ENCODE measurements at regions not wholly inside any gene's neighbourhood (a gene's known extent, or its start where the extent isn't known, plus 50 kb on each side); places are given as distances from the start of the nearest gene placed in this dataset.

DNA sequence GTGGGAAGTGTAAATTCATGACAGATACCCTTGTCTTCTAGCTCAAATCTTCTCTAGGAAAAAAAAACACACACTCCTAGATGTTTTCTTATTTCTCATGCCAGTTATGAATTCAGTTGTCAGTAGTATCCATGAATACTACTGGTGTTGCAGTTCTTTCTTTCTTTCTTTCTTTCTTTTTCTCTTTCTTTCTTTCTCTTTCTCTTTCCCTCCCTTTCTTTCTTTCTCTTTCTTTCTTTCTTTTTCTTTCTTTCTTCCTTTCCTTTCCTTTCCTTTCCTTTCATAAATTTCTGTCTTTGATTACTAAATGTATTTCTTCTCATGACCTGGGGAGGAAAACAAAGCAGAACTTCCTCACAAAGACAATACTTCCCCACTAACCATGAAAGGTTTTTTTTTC, 253.8 kb downstream of the PCDH7 start:
- Mint-ChIP-seq H3K9me3 (no peaks in the 10 kb centered on the region), H3K4me1 (peaks cover 7% of the 10 kb centered on the region), H3K27me3 (ENCODE audit: low read depth) (no peaks in the 10 kb centered on the region), H3K36me3 (ENCODE audit: low read depth) (peaks cover 5% of the 10 kb centered on the region), H3K4me3 (no peak overlapping the region), H3K27ac (no peak overlapping the region)
- TF ChIP-seq, protein P1, sequence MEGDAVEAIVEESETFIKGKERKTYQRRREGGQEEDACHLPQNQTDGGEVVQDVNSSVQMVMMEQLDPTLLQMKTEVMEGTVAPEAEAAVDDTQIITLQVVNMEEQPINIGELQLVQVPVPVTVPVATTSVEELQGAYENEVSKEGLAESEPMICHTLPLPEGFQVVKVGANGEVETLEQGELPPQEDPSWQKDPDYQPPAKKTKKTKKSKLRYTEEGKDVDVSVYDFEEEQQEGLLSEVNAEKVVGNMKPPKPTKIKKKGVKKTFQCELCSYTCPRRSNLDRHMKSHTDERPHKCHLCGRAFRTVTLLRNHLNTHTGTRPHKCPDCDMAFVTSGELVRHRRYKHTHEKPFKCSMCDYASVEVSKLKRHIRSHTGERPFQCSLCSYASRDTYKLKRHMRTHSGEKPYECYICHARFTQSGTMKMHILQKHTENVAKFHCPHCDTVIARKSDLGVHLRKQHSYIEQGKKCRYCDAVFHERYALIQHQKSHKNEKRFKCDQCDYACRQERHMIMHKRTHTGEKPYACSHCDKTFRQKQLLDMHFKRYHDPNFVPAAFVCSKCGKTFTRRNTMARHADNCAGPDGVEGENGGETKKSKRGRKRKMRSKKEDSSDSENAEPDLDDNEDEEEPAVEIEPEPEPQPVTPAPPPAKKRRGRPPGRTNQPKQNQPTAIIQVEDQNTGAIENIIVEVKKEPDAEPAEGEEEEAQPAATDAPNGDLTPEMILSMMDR (IDR thresholded peaks at IDR 0.05; ENCODE audit: unreplicated experiment in 3 of 3): no peak

DNA sequence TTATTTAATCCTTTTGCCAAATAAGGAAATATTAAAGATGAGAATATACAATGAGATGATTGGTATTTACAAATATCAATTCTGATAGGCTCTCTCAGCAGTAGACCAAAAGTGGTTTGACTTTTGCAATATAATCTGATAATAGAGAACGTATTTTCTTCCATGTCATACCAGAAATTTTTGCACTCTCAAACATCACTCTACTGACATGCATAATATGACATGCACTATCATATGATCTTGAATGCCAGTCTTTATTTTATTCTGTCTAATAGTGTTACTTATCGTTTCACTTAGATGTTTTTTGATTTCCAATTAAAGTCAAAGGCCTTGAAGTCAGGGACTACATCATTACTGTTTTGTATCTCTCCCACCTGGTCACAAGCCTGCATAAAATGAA, 259.2 kb downstream of the PCDH7 start:
- Mint-ChIP-seq H3K36me3 (ENCODE audit: low read depth) (peaks cover 5% of the 10 kb centered on the region), H3K4me1 (no peaks in the 10 kb centered on the region), H3K27me3 (ENCODE audit: low read depth) (no peaks in the 10 kb centered on the region), H3K4me3 (no peak overlapping the region), H3K9me3 (no peaks in the 10 kb centered on the region), H3K27ac (no peak overlapping the region)
- TF ChIP-seq, protein P1 (IDR thresholded peaks at IDR 0.05; ENCODE audit: unreplicated experiment in 3 of 3): no peak

DNA sequence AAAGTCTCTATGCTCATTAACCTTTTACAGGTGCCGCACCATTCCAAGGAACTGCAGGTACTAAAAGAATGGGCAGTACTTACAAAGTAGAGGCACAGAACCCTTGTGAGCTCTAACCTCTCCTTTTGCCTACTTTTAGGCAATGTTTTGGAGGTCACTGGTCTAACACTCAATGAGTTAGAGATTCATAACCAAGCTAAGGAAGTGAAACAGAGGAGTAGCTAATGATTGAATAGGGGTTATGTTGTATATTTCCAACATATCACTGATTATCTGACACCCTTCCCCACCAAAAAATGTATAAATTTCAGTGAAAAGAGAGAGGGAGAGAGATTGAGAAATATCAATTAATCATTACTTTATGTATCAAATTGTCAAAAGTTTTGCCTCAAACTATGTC, 269.3 kb downstream of the PCDH7 start:
- Mint-ChIP-seq H3K4me1 (no peaks in the 10 kb centered on the region), H3K27me3 (ENCODE audit: low read depth) (no peaks in the 10 kb centered on the region), H3K4me3 (no peak overlapping the region), H3K36me3 (ENCODE audit: low read depth) (peaks cover 6% of the 10 kb centered on the region), H3K9me3 (no peaks in the 10 kb centered on the region), H3K27ac (no peak overlapping the region)
- TF ChIP-seq, protein P1 (IDR thresholded peaks at IDR 0.05; ENCODE audit: unreplicated experiment in 3 of 3): no peak

DNA sequence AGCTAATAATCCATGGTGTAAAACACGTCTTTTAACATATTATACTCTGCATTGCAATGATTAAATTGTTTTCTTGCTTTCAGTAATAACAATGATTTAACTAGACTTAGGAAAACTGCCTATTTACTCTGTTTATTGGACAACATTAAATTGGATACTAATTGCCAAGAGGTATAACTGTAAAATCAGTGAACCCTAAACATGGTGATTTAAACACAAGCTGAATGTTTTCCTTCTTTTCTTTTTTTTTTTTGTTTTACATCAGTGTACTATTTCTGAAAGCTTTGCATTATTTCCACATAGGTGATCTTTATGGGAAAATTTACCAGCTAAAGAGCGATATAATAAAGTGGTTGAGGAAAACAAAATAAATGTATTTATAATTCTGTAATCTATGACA, 276.7 kb downstream of the PCDH7 start:
- peaks cover 13% of the 10 kb centered on the region for H3K36me3 Mint-ChIP-seq (ENCODE audit: low read depth)
- no peak overlapping the region for H3K4me3 Mint-ChIP-seq
- TF ChIP-seq, protein P1 (IDR thresholded peaks at IDR 0.05; ENCODE audit: unreplicated experiment in 3 of 3): no peak
- peaks cover 9% of the 10 kb centered on the region for H3K9me3 Mint-ChIP-seq
- H3K27ac Mint-ChIP-seq: no peak overlapping the region
- H3K4me1 Mint-ChIP-seq: no peaks in the 10 kb centered on the region
- no peaks in the 10 kb centered on the region for H3K27me3 Mint-ChIP-seq (ENCODE audit: low read depth)

GRCh38 chr4:31005037-31005436, 284.9 kb downstream of the PCDH7 start:
- no peaks in the 10 kb centered on the region for H3K9me3 Mint-ChIP-seq
- no peak overlapping the region for H3K27ac Mint-ChIP-seq
- no peaks in the 10 kb centered on the region for H3K27me3 Mint-ChIP-seq (ENCODE audit: low read depth)
- TF ChIP-seq, protein P1 (IDR thresholded peaks at IDR 0.05; ENCODE audit: unreplicated experiment in 3 of 3): no peak
- no peaks in the 10 kb centered on the region for H3K4me1 Mint-ChIP-seq
- H3K36me3 Mint-ChIP-seq (ENCODE audit: low read depth): peaks cover 3% of the 10 kb centered on the region
- no peak overlapping the region for H3K4me3 Mint-ChIP-seq

DNA sequence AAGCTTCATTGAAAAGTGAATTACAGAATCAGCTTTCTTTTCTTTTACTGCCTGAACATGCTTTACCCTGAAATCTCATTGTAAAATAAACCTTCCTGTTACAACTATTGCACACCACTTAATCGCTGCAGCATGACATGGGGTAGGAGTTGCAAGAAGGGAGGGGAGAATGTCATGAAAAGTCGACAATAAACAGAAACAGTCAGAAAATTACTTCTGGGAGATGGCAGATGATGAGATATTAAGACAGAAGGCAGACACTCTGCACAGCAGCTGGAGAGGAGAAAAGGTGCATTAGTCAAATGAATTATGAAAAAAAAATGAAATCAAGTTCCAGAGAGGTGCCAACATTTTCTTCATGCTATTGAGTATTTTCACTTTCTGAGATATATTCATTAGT, 287.7 kb downstream of the PCDH7 start:
- Mint-ChIP-seq H3K4me3 (no peak overlapping the region), H3K4me1 (no peaks in the 10 kb centered on the region), H3K27me3 (ENCODE audit: low read depth) (no peaks in the 10 kb centered on the region), H3K27ac (no peak overlapping the region), H3K36me3 (ENCODE audit: low read depth) (peaks cover 3% of the 10 kb centered on the region), H3K9me3 (no peaks in the 10 kb centered on the region)
- TF ChIP-seq, protein P1 (IDR thresholded peaks at IDR 0.05; ENCODE audit: unreplicated experiment in 3 of 3): no peak

Data from nephron (organoid).